ENCODE measurements at regions not wholly inside any gene's neighbourhood (a gene's known extent, or its start where the extent isn't known, plus 50 kb on each side); places are given as distances from the start of the nearest gene placed in this dataset.

DNA sequence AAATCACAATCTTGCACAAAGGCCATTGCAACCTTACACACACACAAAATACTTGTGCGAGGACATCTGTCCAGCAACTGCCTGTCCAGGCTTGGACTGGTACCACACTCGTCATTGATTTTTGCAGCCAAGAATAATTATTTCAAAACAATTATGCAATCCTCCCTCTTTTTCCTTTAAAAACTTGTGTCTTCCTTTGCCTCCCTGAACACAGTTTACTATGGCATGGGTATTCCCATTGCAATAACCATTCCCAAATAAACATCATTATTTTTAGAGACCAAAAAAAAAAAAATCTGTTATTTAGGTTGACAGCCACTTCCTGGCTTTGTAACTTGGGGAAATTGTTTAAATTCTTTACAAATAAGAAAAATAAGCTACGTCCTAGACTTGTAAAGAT, 54.0 kb downstream of the C11orf91 start:
- no peak for TF ChIP-seq CTCF (IDR thresholded peaks at IDR 0.05)
- no peak for TF ChIP-seq EZH2 (IDR thresholded peaks at IDR 0.05; ENCODE audit: borderline replicate concordance, insufficient read depth, low read depth, low read length, poor library complexity, severe bottlenecking)

All from B cell (primary cell).